NCI-H1105 (cell line): ENCODE measurements at regions not wholly inside any gene's neighbourhood (a gene's known extent, or its start where the extent isn't known, plus 50 kb on each side); places are given as distances from the start of the nearest gene placed in this dataset.

Source experiments
- DNase-seq: peaks from one replicate; lab custom pipeline; 2025; lab: John Stamatoyannopoulos, UW

DNA sequence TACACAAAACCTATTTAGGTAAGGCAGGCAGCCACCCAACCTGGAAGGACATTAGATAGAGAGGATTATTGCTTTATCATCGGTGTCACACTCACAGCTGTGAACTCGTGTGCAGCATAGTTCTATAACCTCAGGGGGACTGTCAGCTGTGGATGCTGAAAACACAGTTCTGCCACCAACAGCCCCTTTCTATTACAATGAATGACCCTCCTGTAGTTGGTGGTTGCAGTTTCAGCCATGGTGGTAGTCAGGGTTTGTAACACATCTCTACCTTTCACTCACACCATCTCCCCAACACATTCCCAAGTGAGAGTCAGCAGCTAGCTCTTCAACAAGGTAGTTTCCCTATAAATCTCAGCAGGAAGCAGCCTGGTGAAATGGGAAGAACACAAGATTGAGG, 136.8 kb downstream of the ZC3H11B start:
- no peak for DNase-seq

DNA sequence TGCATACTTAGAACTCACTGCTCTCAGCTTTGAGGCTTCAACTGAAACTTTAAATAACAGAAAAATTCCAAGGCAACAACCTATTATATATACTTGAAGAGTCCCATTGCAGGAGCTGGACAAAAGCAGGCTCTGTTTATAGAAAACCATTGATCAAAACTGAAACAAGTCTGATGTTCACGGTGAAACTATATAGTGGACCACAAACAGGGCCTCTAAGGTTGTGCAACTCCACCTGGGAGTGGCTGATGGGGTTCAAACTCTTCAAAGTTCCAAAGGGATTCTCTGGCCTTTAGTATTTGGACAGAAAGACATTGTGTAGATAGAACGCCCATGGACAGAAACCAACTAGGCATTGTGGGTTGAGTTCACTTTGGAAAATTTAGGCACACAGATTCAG, 140.3 kb downstream of the ZC3H11B start:
- no peak for DNase-seq

GRCh38 chr1:219467524-219467923, 145.4 kb downstream of the ZC3H11B start:
- DNase-seq, result no peak

DNA sequence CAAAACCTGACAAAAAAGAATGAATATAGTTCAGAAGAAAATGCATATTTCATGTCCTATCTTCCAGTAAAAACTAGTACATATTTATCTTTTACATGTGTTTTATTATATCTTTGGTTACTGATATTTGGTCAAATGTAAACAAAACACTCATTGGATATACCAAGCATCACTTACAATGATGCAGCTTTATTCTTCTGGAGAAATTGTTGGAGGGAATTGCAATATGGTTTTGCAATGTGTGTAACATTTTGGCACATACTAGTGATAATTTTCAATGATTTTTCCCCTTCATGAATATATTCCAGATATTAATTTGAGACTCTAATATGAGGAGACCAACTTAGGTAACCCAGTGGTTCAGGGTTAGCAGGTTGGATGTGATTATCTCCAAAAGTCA, 146.1 kb downstream of the ZC3H11B start:
- no peak for DNase-seq

GRCh38 chr1:219465212-219466093, 147.5 kb downstream of the ZC3H11B start:
- DNase-seq, result no peak

- no peak for DNase-seq
Measured at GRCh38 chr1:219463636-219464035, 149.3 kb downstream of the ZC3H11B start.

GRCh38 chr1:219461981-219462400, 150.9 kb downstream of the ZC3H11B start:
- DNase-seq, result no peak

DNA sequence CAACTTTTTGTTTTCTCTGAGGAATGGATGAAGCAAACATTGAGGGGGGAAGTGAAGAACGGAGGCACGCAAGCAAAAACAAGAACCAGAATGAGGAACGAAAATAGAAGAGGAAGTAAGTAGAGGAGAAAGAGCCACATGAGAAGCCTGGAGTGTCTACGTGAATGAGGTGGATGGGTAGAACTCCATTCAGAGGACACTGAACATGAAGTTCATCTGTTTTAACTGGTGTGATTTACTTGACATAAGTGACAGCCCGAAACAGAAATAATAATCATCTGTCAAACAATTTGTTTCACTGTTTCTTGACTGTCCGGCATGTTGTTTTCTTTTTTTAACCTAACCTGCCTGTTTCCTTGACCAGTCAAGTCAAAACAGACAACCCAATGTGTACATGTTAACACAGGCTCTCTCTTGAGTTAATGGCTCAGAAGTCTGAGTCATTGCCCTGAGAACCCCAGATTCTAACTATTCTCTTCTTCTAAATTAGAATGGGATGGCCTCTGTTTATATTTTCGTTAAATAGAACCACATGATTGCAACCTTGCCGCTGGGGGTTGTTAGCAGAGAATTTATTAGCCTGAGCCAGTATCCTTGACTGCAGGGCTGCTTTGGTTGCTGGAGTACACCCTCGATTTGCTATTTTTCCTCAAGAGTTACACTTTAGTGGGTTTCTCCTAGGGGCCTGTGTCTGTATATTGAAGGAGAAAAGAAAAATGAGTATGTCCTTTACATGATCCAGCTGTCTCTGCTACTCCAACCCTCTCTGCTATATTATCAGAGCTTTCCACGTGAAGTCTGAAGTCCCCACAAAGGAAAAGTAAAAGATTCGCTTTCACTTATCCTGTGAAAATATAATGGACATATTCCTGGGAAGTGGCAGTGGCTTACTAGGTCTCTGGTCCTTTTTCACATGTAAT, 151.7 kb downstream of the ZC3H11B start:
- no peak for DNase-seq

GRCh38 chr1:219460081-219460895, 152.6 kb downstream of the ZC3H11B start:
- no peak for DNase-seq

DNA sequence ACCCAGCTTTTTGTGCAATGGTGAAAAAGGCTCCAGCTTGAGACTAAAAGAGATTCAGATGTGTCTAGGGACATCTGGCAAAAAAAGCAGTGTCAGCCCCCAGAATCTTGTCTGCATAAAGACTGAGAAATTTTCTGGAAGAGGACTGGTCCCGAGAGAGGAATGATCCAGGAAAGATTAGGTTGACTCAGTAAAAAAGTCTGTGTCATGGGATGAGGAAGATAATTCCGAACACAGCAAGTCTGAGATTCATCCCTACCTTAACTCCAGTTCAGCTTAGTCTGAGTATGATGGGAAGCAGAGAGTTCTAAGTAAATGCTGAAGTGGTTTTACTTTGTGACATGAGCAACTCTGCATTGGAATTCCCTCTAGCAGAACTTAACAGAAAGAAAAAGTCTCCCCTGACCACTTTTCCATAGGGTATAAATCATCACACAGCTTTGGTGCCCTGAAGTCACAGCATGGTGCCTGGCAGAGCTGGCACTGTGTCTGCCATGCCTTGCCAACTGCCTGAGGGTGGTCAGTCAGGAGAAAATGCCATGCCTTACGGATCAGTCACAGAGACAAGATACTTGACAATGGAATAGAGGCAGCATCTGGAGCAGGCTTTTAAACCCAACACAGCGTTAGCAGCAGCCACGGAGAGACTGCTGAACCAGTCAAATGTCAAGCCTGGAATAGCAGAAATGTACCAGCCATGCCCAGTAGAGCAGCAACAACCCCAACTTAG, 153.4 kb downstream of the ZC3H11B start:
- DNase-seq, result no peak

DNA sequence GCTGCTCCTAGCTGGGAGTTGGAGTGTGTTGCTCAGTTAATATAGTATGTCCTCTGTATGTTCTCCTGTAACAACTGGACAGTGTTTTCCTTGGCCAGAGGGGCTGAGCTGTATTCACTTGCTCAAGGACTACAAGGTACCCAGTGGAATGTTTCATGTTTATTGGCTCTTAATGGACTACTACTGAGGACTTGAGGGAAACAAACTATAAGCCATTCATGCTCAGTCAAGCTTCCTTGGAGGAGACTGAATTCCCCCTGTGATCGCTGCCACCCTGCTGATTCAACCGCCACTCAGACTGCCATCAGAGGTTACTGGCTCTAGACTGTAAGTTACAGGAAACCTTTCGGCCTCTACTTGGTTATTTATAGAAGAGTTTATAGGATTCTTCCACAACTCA, 166.6 kb downstream of the ZC3H11B start:
- no peak for DNase-seq

GRCh38 chr1:219445864-219446263, 167.0 kb downstream of the ZC3H11B start:
- no peak for DNase-seq

DNA sequence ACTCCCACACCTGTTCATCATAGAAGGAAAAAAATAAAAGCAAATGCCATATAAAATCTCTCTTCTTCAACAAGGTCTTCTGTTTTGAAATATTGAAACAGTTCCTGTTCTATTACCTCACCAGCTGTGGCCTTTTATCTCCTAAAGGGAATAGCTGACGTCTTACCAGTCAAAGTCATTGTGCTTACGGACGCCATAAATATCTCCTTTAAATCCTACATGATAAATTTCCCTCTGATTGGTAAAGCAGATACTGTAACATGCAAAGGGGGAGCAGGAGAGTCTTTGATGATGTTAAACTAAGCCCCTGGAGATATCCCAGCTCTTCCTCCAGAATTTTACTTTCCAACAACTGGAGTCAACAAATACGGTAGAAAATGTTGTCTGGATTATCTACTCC, 168.4 kb downstream of the ZC3H11B start:
- DNase-seq, result no peak

DNA sequence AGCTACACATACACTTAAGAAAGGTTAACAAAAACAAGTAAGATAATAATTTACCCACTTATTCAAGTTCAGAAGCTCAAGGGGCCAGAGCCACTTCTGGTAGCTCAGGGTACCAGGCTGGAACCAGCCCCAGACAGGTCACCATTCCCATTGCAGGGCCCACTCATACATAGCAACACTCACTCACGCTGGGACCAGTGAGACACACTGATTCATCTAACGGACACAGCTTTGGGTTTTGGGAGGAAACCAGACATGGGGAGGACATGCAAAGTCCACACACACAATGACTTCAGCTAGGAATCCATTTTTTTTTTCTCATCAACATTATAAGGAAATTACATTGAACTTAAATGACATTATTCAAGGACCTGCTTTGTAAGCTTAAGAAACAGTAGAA, 169.1 kb downstream of the ZC3H11B start:
- no peak for DNase-seq

DNA sequence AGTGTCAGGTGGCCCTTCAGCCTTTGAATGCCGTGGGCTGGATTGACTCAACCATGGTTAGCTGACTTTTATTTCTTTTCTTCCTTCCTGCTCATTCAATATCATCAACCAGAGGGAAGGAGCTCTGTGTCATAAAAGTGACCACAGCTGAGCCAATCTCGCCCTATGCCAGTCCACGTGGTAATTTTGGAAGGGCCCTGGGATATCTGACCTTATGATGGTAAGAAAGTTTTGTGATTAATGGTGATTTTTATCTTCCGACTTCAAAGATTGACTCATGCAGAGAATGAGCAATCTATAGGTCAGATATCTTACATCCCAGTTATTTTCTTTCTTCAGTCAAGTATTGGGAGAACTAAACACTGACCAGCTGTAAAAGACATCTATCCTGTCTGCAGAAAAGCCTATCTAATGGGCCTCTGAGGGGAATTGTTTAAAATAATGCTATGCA, 170.3 kb downstream of the ZC3H11B start:
- no peak for DNase-seq

DNA sequence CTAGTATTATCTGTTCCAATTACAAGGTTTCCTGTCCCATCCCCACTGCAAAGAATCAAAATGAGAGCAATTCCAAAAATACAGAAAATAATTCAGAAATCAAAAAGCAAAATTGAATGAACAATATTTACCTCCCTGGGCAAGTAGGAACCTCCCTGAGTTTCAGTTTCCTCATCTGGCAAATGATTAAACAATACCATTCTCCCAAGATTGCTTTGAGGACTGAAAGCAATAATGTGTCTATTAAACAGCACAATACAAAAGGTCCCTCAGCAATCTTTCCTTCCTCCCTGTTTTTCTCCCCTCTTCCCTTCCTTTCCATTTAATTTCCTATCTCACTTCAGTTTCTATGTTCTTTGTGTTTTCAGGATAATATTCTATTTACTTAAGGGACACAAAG, 171.0 kb downstream of the ZC3H11B start:
- DNase-seq, result no peak

GRCh38 chr1:219439376-219439775, 173.5 kb downstream of the ZC3H11B start:
- DNase-seq, result no peak

- no peak for DNase-seq
Measured at GRCh38 chr1:219438386-219438785, 174.5 kb downstream of the ZC3H11B start.

DNA sequence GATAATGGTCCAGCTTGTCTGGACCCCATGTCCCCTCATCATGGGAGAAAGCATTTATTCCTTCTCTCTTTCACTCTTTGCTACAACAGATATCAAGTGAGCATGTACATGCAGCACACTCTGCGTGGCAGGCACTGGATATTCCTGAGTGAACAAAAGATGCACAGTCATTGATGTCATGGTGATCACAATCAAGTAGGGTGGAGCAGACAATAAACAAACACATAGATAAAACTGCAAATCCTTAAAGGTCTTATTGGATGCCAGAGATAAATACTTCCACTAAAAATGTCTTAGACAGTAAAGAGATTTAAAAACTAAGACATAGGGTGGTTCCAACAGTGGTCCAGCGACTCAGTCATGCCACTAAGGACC, 178.0 kb downstream of the ZC3H11B start:
- DNase-seq, result no peak

GRCh38 chr1:219434285-219434922, 178.5 kb downstream of the ZC3H11B start:
- DNase-seq, result no peak
